ENCODE measurements at regions not wholly inside any gene's neighbourhood (a gene's known extent, or its start where the extent isn't known, plus 50 kb on each side); places are given as distances from the start of the nearest gene placed in this dataset.

DNA sequence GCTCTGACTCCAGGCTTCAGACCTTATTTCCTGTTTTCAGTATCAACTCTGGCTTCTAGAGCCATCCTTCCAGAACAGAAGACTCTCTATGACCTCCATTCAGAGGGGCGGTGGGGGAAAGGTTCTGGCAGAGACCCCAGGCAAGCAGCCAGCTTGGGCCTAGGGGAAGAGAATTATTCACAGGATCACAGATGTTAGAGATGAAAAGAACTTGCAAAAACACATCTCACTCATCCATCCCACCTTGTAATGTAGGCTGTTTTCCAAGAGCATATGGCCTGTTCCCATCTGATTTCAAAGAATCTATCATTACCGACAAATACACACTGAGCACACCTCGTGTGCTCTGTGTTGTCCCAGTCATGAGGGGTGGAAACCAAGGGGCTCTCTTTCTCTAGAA is 131.9 kb downstream of the GRIN2B start:
- Histone ChIP-seq H3K4me1 (peaks cover 10% of the 10 kb centered on the region), H3K27ac (replicated peaks) (no peak overlapping the region), H3K9me3 (replicated peaks) (no peaks in the 10 kb centered on the region), H3K36me3 (no peaks in the 10 kb centered on the region), H3K27me3 (ENCODE audit: low read depth) (peaks cover 15% of the 10 kb centered on the region), H3K4me3 (no peak overlapping the region)
- no peak for DNase-seq
- intact Hi-C loops (cut with micrococcal nuclease): no loop called here
- TF ChIP-seq, protein P1, sequence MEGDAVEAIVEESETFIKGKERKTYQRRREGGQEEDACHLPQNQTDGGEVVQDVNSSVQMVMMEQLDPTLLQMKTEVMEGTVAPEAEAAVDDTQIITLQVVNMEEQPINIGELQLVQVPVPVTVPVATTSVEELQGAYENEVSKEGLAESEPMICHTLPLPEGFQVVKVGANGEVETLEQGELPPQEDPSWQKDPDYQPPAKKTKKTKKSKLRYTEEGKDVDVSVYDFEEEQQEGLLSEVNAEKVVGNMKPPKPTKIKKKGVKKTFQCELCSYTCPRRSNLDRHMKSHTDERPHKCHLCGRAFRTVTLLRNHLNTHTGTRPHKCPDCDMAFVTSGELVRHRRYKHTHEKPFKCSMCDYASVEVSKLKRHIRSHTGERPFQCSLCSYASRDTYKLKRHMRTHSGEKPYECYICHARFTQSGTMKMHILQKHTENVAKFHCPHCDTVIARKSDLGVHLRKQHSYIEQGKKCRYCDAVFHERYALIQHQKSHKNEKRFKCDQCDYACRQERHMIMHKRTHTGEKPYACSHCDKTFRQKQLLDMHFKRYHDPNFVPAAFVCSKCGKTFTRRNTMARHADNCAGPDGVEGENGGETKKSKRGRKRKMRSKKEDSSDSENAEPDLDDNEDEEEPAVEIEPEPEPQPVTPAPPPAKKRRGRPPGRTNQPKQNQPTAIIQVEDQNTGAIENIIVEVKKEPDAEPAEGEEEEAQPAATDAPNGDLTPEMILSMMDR (IDR thresholded peaks at IDR 0.05; ENCODE audit: borderline replicate concordance): no peak

DNA sequence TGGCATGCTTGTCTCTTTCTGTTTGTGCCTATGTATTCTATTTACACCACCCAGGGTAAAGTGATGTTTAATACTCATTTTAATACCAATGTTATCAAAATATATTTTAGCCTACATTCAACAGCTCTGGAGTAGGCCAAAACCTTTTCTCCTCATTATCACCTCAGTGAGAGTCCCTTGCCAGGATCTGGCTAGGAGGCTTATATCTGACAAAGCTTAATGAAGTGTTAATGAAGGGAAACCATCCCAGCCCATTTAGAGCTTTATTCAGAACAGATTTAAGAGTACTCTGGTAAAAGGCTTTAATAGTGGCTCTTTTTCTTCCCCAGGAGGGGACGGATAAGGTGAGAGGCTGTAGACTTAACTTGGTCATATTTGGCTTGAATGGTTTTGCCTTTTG is 137.6 kb downstream of the GRIN2B start:
- TF ChIP-seq, protein P1 (IDR thresholded peaks at IDR 0.05; ENCODE audit: borderline replicate concordance): no peak
- no peak overlapping the region for H3K27ac ChIP-seq (replicated peaks)
- no peak for DNase-seq
- no peak overlapping the region for H3K4me3 ChIP-seq
- no peaks in the 10 kb centered on the region for H3K4me1 ChIP-seq
- H3K9me3 ChIP-seq (replicated peaks): no peaks in the 10 kb centered on the region
- H3K36me3 ChIP-seq: no peaks in the 10 kb centered on the region
- H3K27me3 ChIP-seq (ENCODE audit: low read depth): peaks cover 15% of the 10 kb centered on the region
- intact Hi-C loops (cut with micrococcal nuclease): no loop called here

DNA sequence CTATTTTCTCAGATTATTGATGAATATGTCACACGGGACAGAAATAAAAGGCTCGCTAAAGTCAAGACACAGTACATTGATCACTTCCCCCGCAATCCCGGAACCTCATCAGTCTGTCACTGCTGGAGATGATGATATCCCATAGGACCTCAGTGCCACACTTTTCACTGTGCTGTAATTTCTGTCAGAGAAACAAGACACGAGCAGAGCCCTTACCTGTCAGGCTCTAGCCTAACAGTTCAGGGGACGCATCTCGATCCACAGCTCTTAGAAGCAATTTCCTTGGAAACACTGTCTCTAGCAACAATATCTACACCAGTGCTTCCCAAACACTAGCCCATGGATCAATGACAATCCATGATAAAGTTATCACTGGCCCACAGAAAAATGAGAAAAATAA is 140.0 kb downstream of the GRIN2B start:
- Histone ChIP-seq H3K4me1 (no peaks in the 10 kb centered on the region), H3K27me3 (ENCODE audit: low read depth) (no peaks in the 10 kb centered on the region), H3K27ac (replicated peaks) (no peak overlapping the region), H3K9me3 (replicated peaks) (no peaks in the 10 kb centered on the region), H3K4me3 (no peak overlapping the region), H3K36me3 (no peaks in the 10 kb centered on the region)
- intact Hi-C loops (cut with micrococcal nuclease): no loop called here
- no peak for DNase-seq
- TF ChIP-seq, protein P1 (IDR thresholded peaks at IDR 0.05; ENCODE audit: borderline replicate concordance): no peak

DNA sequence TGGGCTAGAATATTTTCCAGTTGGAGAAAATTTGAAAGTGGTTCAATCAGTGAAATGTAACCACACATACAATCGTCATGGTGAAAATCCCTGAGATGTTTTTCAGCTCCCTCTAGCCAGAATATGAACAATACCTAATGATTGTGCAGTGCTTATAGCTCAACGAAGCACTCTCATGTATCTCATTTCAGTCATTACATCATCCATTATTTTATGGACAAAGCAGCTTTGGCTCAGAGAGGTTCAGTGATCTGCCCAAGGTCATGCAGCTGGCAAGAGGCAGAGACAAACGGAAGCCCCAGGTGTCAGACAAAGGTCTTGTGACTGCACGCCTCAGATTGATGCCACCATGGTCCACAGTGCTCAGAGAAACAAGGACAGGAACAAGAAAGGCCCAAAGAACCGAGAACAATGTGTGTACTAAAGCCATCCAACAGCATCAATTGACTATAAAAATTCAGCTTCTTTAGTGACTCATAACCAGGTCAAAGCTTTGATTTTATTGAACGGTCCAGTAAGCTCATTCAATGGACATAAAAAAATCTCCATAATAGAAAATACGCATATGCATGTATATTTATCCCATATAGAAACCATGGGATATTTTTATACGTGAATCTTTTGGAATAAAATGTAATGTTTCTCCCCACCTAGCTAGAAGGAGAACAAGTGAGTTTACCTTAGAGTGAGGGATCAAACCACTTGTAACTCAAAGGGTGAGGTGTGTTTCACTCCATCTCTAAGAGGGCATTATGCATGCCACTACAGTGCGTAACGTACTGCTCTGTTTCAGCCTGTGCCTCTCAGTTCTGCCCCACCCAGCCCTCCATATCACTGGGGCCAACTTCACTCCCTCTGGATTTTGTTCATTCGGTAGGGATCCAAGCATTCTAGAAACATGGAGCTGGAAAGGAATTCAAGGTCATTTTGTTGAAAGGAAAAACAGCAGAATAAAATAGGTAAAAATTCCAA is 141.8 kb downstream of the GRIN2B start:
- Histone ChIP-seq H3K4me1 (no peaks in the 10 kb centered on the region), H3K27ac (replicated peaks) (no peak overlapping the region), H3K27me3 (ENCODE audit: low read depth) (no peaks in the 10 kb centered on the region), H3K9me3 (replicated peaks) (no peaks in the 10 kb centered on the region), H3K36me3 (no peaks in the 10 kb centered on the region), H3K4me3 (no peak overlapping the region)
- no peak for DNase-seq
- TF ChIP-seq, protein P1 (IDR thresholded peaks at IDR 0.05; ENCODE audit: borderline replicate concordance): no peak
- intact Hi-C loops (cut with micrococcal nuclease): no loop called here

DNA sequence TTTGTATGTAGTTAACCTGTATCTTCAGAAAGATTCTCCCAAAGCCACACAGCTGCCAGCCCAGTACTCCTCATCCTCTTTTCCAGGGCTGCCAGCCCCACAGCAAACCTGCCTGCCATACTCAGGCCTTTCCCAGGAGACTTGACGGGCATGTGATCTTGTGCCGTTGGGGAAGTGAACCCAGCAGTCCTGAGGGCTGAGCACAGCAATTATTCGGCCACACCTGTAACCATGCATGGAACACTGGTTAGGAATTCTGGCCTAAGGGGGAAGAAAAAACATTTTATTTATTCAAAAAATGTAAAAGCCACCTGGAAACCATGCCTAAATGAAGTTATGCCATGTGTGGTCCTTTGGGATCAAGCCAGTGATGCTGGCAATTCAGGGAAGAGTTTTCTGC is 145.3 kb downstream of the GRIN2B start:
- Histone ChIP-seq H3K9me3 (replicated peaks) (no peaks in the 10 kb centered on the region), H3K4me3 (no peak overlapping the region), H3K27me3 (ENCODE audit: low read depth) (no peaks in the 10 kb centered on the region), H3K27ac (replicated peaks) (no peak overlapping the region), H3K36me3 (no peaks in the 10 kb centered on the region), H3K4me1 (no peaks in the 10 kb centered on the region)
- DNase-seq: no peak
- intact Hi-C loops (cut with micrococcal nuclease): no loop called here
- TF ChIP-seq, protein P1 (IDR thresholded peaks at IDR 0.05; ENCODE audit: borderline replicate concordance): no peak
